ENCODE measurements at regions not wholly inside any gene's neighbourhood (a gene's known extent, or its start where the extent isn't known, plus 50 kb on each side); places are given as distances from the start of the nearest gene placed in this dataset.

DNA sequence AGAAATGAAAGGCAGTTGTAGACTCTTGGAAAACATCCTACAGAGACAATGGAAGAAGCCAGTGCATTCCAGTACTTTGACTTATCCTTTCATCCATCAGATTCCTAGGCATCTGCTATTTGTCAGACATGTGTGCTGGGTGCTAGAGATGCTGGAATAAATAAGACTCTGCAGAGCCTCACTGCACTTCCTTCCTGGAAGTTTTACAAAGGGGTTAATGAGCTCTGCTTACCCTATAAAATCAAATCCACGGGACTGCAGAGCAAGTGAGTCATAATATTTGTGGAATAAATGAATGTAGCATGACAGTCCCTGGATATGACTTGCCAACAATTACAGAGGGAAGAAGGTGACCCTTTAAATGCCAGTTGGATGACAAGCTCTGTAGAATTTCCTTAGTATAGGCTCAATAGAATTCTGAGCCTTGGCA is 52.7 kb upstream of the NPAS2 start:
- H3K9me3 ChIP-seq (ENCODE audit: control insufficient read depth, insufficient read depth, low read length): no peaks in the 10 kb centered on the region
- H3F3A ChIP-seq (ENCODE audit: control insufficient read depth, insufficient read depth): no peaks in the 10 kb centered on the region
- no peak overlapping the region for H3K4me3 ChIP-seq (ENCODE audit: low read length)
- no peaks in the 10 kb centered on the region for H4K20me1 ChIP-seq (ENCODE audit: control insufficient read depth, insufficient read depth, low read depth, low read length)
- no peaks in the 10 kb centered on the region for H3K4me1 ChIP-seq (ENCODE audit: control insufficient read depth, low read length)
- no peaks in the 10 kb centered on the region for H3K9me2 ChIP-seq (replicated peaks; ENCODE audit: control insufficient read depth, low read length)
- no peak overlapping the region for H3K27ac ChIP-seq (ENCODE audit: low read depth, low read length)
- TF ChIP-seq EZH2phosphoT487 (IDR thresholded peaks at IDR 0.05; ENCODE audit: borderline replicate concordance, low read length): no peak
- TF ChIP-seq, protein P1, sequence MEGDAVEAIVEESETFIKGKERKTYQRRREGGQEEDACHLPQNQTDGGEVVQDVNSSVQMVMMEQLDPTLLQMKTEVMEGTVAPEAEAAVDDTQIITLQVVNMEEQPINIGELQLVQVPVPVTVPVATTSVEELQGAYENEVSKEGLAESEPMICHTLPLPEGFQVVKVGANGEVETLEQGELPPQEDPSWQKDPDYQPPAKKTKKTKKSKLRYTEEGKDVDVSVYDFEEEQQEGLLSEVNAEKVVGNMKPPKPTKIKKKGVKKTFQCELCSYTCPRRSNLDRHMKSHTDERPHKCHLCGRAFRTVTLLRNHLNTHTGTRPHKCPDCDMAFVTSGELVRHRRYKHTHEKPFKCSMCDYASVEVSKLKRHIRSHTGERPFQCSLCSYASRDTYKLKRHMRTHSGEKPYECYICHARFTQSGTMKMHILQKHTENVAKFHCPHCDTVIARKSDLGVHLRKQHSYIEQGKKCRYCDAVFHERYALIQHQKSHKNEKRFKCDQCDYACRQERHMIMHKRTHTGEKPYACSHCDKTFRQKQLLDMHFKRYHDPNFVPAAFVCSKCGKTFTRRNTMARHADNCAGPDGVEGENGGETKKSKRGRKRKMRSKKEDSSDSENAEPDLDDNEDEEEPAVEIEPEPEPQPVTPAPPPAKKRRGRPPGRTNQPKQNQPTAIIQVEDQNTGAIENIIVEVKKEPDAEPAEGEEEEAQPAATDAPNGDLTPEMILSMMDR (IDR thresholded peaks at IDR 0.05; ENCODE audit: low read depth, low read length, poor library complexity, severe bottlenecking): no peak
- H3K36me3 ChIP-seq (ENCODE audit: control insufficient read depth, low read length): no peaks in the 10 kb centered on the region
- no peaks in the 10 kb centered on the region for H3K79me2 ChIP-seq (ENCODE audit: control insufficient read depth, low read length)
- H3K4me2 ChIP-seq (ENCODE audit: low read length): no peak overlapping the region
- no peaks in the 10 kb centered on the region for H3K27me3 ChIP-seq (ENCODE audit: control insufficient read depth, low read length)

GRCh38 chr2:100767810-100768806 is 51.8 kb upstream of the NPAS2 start:
- H3K9me3 ChIP-seq (ENCODE audit: control insufficient read depth, insufficient read depth, low read length): no peaks in the 10 kb centered on the region
- H3K27ac ChIP-seq (ENCODE audit: low read depth, low read length): no peak overlapping the region
- H3K36me3 ChIP-seq (ENCODE audit: control insufficient read depth, low read length): no peaks in the 10 kb centered on the region
- TF ChIP-seq EZH2phosphoT487 (IDR thresholded peaks at IDR 0.05; ENCODE audit: borderline replicate concordance, low read length): no peak
- TF ChIP-seq, protein P1 (IDR thresholded peaks at IDR 0.05; ENCODE audit: low read depth, low read length, poor library complexity, severe bottlenecking): no peak
- no peaks in the 10 kb centered on the region for H3K9me2 ChIP-seq (replicated peaks; ENCODE audit: control insufficient read depth, low read length)
- H3K79me2 ChIP-seq (ENCODE audit: control insufficient read depth, low read length): no peaks in the 10 kb centered on the region
- no peaks in the 10 kb centered on the region for H3K4me1 ChIP-seq (ENCODE audit: control insufficient read depth, low read length)
- H3K4me3 ChIP-seq (ENCODE audit: low read length): no peak overlapping the region
- H3F3A ChIP-seq (ENCODE audit: control insufficient read depth, insufficient read depth): no peaks in the 10 kb centered on the region
- H4K20me1 ChIP-seq (ENCODE audit: control insufficient read depth, insufficient read depth, low read depth, low read length): no peaks in the 10 kb centered on the region
- H3K4me2 ChIP-seq (ENCODE audit: low read length): no peak overlapping the region
- H3K27me3 ChIP-seq (ENCODE audit: control insufficient read depth, low read length): no peaks in the 10 kb centered on the region
